ENCODE measurements at regions not wholly inside any gene's neighbourhood (a gene's known extent, or its start where the extent isn't known, plus 50 kb on each side); places are given as distances from the start of the nearest gene placed in this dataset.

- DNase-seq = no peak
- Histone ChIP-seq H3K36me3 (ENCODE audit: control insufficient read depth in 3 of 3, insufficient read depth in 2 of 3, low read depth in 1 of 3, low read length in 3 of 3) (no peaks in the 10 kb centered on the region), H3K4me3 (ENCODE audit: low read depth in 1 of 3, low read length in 3 of 3) (no peak overlapping the region), H3K9me3 (ENCODE audit: control insufficient read depth in 2 of 2, insufficient read depth in 1 of 2, low read depth in 1 of 2, low read length in 1 of 2) (peaks cover 0 to 5% of the 10 kb centered on the region in 2 donors), H3K27me3 (ENCODE audit: control insufficient read depth in 3 of 3, insufficient read depth in 3 of 3, low read length in 3 of 3) (peaks cover 0 to 5% (median 0%) of the 10 kb centered on the region in 3 donors), H3K4me1 (ENCODE audit: control insufficient read depth in 3 of 3, insufficient read depth in 2 of 3, low read depth in 1 of 3, low read length in 2 of 3) (no peaks in the 10 kb centered on the region), H3K27ac (ENCODE audit: low read depth in 1 of 3, low read length in 2 of 3) (no peak overlapping the region)
- no peak for FAIRE-seq
- 67 to 79% (median 74%) methylated on average over 2 of the region's 2 CpGs for WGBS, 3 donors
Observed at GRCh38 chr15:69888406-69888805, 209.3 kb downstream of the TLE3 start.

GRCh38 chr15:69891070-69891536 is 206.6 kb downstream of the TLE3 start:
- Histone ChIP-seq H3K4me3 (ENCODE audit: low read depth in 1 of 3, low read length in 3 of 3) (no peak overlapping the region), H3K27me3 (ENCODE audit: control insufficient read depth in 3 of 3, insufficient read depth in 3 of 3, low read length in 3 of 3) (peaks cover 0 to 9% (median 2%) of the 10 kb centered on the region in 3 donors), H3K9me3 (ENCODE audit: control insufficient read depth in 2 of 2, insufficient read depth in 1 of 2, low read depth in 1 of 2, low read length in 1 of 2) (peaks cover 0 to 5% of the 10 kb centered on the region in 2 donors), H3K36me3 (ENCODE audit: control insufficient read depth in 3 of 3, insufficient read depth in 2 of 3, low read depth in 1 of 3, low read length in 3 of 3) (no peaks in the 10 kb centered on the region), H3K4me1 (ENCODE audit: control insufficient read depth in 3 of 3, insufficient read depth in 2 of 3, low read depth in 1 of 3, low read length in 2 of 3) (no peaks in the 10 kb centered on the region), H3K27ac (ENCODE audit: low read depth in 1 of 3, low read length in 2 of 3) (no peak overlapping the region)
- DNase-seq (no peak), FAIRE-seq (no peak)
- 85 to 94% (median 90%) methylated on average over 5 of the region's 5 CpGs for WGBS, 3 donors

- WGBS, 3 donors = 70 to 85% (median 76%) methylated on average over 7 of the region's 7 CpGs
- FAIRE-seq (no peak), DNase-seq (no peak)
- H3K27ac ChIP-seq (ENCODE audit: low read depth in 1 of 3, low read length in 2 of 3) = no peak overlapping the region
- no peak overlapping the region for H3K4me3 ChIP-seq (ENCODE audit: low read depth in 1 of 3, low read length in 3 of 3)
- H3K36me3 ChIP-seq (ENCODE audit: control insufficient read depth in 3 of 3, insufficient read depth in 2 of 3, low read depth in 1 of 3, low read length in 3 of 3) = no peaks in the 10 kb centered on the region
- peaks cover 0 to 12% (median 2%) of the 10 kb centered on the region in 3 donors for H3K27me3 ChIP-seq (ENCODE audit: control insufficient read depth in 3 of 3, insufficient read depth in 3 of 3, low read length in 3 of 3)
- peaks cover 0 to 5% of the 10 kb centered on the region in 2 donors for H3K9me3 ChIP-seq (ENCODE audit: control insufficient read depth in 2 of 2, insufficient read depth in 1 of 2, low read depth in 1 of 2, low read length in 1 of 2)
- H3K4me1 ChIP-seq (ENCODE audit: control insufficient read depth in 3 of 3, insufficient read depth in 2 of 3, low read depth in 1 of 3, low read length in 2 of 3) = no peaks in the 10 kb centered on the region
Observed at GRCh38 chr15:69891606-69892005, 206.1 kb downstream of the TLE3 start.

- FAIRE-seq (no peak), DNase-seq (no peak)
- no peak overlapping the region for H3K4me3 ChIP-seq (ENCODE audit: low read depth in 1 of 3, low read length in 3 of 3)
- H3K27me3 ChIP-seq (ENCODE audit: control insufficient read depth in 3 of 3, insufficient read depth in 3 of 3, low read length in 3 of 3) = peaks cover 0 to 12% (median 3%) of the 10 kb centered on the region in 3 donors
- H3K27ac ChIP-seq (ENCODE audit: low read depth in 1 of 3, low read length in 2 of 3) = no peak overlapping the region
- H3K9me3 ChIP-seq (ENCODE audit: control insufficient read depth in 2 of 2, insufficient read depth in 1 of 2, low read depth in 1 of 2, low read length in 1 of 2) = peaks cover 0 to 5% of the 10 kb centered on the region in 2 donors
- WGBS, 3 donors = 61 to 74% (median 65%) methylated on average over 4 of the region's 4 CpGs
- no peaks in the 10 kb centered on the region for H3K36me3 ChIP-seq (ENCODE audit: control insufficient read depth in 3 of 3, insufficient read depth in 2 of 3, low read depth in 1 of 3, low read length in 3 of 3)
- H3K4me1 ChIP-seq (ENCODE audit: control insufficient read depth in 3 of 3, insufficient read depth in 2 of 3, low read depth in 1 of 3, low read length in 2 of 3) = no peaks in the 10 kb centered on the region
Observed at GRCh38 chr15:69892351-69892750, 205.4 kb downstream of the TLE3 start.

GRCh38 chr15:69893086-69893485 is 204.6 kb downstream of the TLE3 start:
- no peaks in the 10 kb centered on the region for H3K36me3 ChIP-seq (ENCODE audit: control insufficient read depth in 3 of 3, insufficient read depth in 2 of 3, low read depth in 1 of 3, low read length in 3 of 3)
- WGBS, 3 donors = 52 to 59% (median 54%) methylated on average over 2 of the region's 2 CpGs
- FAIRE-seq (no peak), DNase-seq (no peak)
- H3K4me3 ChIP-seq (ENCODE audit: low read depth in 1 of 3, low read length in 3 of 3) = no peak overlapping the region
- H3K27ac ChIP-seq (ENCODE audit: low read depth in 1 of 3, low read length in 2 of 3) = no peak overlapping the region
- H3K9me3 ChIP-seq (ENCODE audit: control insufficient read depth in 2 of 2, insufficient read depth in 1 of 2, low read depth in 1 of 2, low read length in 1 of 2) = peaks cover 0 to 5% of the 10 kb centered on the region in 2 donors
- H3K4me1 ChIP-seq (ENCODE audit: control insufficient read depth in 3 of 3, insufficient read depth in 2 of 3, low read depth in 1 of 3, low read length in 2 of 3) = no peaks in the 10 kb centered on the region
- peaks cover 0 to 12% (median 5%) of the 10 kb centered on the region in 3 donors for H3K27me3 ChIP-seq (ENCODE audit: control insufficient read depth in 3 of 3, insufficient read depth in 3 of 3, low read length in 3 of 3)

- H3K4me1 ChIP-seq (ENCODE audit: control insufficient read depth in 3 of 3, insufficient read depth in 2 of 3, low read depth in 1 of 3, low read length in 2 of 3) = no peaks in the 10 kb centered on the region
- H3K27me3 ChIP-seq (ENCODE audit: control insufficient read depth in 3 of 3, insufficient read depth in 3 of 3, low read length in 3 of 3) = peaks cover 0 to 12% (median 5%) of the 10 kb centered on the region in 3 donors
- H3K36me3 ChIP-seq (ENCODE audit: control insufficient read depth in 3 of 3, insufficient read depth in 2 of 3, low read depth in 1 of 3, low read length in 3 of 3) = no peaks in the 10 kb centered on the region
- DNase-seq (no peak), FAIRE-seq (no peak)
- WGBS, 3 donors = 38 to 50% (median 47%) methylated on average over 2 of the region's 2 CpGs
- H3K4me3 ChIP-seq (ENCODE audit: low read depth in 1 of 3, low read length in 3 of 3) = no peak overlapping the region
- H3K9me3 ChIP-seq (ENCODE audit: control insufficient read depth in 2 of 2, insufficient read depth in 1 of 2, low read depth in 1 of 2, low read length in 1 of 2) = peaks cover 0 to 5% of the 10 kb centered on the region in 2 donors
- no peak overlapping the region for H3K27ac ChIP-seq (ENCODE audit: low read depth in 1 of 3, low read length in 2 of 3)
Observed at GRCh38 chr15:69893863-69894262, 203.9 kb downstream of the TLE3 start.

GRCh38 chr15:69895202-69895601 is 202.5 kb downstream of the TLE3 start:
- FAIRE-seq (no peak), DNase-seq (no peak)
- H3K27ac ChIP-seq (ENCODE audit: low read depth in 1 of 3, low read length in 2 of 3) = no peak overlapping the region
- H3K27me3 ChIP-seq (ENCODE audit: control insufficient read depth in 3 of 3, insufficient read depth in 3 of 3, low read length in 3 of 3) = peaks cover 0 to 12% (median 6%) of the 10 kb centered on the region in 3 donors
- WGBS, 3 donors = 76 to 82% (median 78%) methylated on average over 2 of the region's 2 CpGs
- peaks cover 0 to 5% of the 10 kb centered on the region in 2 donors for H3K9me3 ChIP-seq (ENCODE audit: control insufficient read depth in 2 of 2, insufficient read depth in 1 of 2, low read depth in 1 of 2, low read length in 1 of 2)
- H3K4me3 ChIP-seq (ENCODE audit: low read depth in 1 of 3, low read length in 3 of 3) = no peak overlapping the region
- H3K36me3 ChIP-seq (ENCODE audit: control insufficient read depth in 3 of 3, insufficient read depth in 2 of 3, low read depth in 1 of 3, low read length in 3 of 3) = no peaks in the 10 kb centered on the region
- H3K4me1 ChIP-seq (ENCODE audit: control insufficient read depth in 3 of 3, insufficient read depth in 2 of 3, low read depth in 1 of 3, low read length in 2 of 3) = no peaks in the 10 kb centered on the region

- Histone ChIP-seq H3K4me3 (ENCODE audit: low read depth in 1 of 3, low read length in 3 of 3) (no peak overlapping the region), H3K27ac (ENCODE audit: low read depth in 1 of 3, low read length in 2 of 3) (no peak overlapping the region), H3K9me3 (ENCODE audit: control insufficient read depth in 2 of 2, insufficient read depth in 1 of 2, low read depth in 1 of 2, low read length in 1 of 2) (no peaks in the 10 kb centered on the region), H3K4me1 (ENCODE audit: control insufficient read depth in 3 of 3, insufficient read depth in 2 of 3, low read depth in 1 of 3, low read length in 2 of 3) (no peaks in the 10 kb centered on the region), H3K27me3 (ENCODE audit: control insufficient read depth in 3 of 3, insufficient read depth in 3 of 3, low read length in 3 of 3) (peaks cover 0 to 12% (median 7%) of the 10 kb centered on the region in 3 donors), H3K36me3 (ENCODE audit: control insufficient read depth in 3 of 3, insufficient read depth in 2 of 3, low read depth in 1 of 3, low read length in 3 of 3) (no peaks in the 10 kb centered on the region)
- DNase-seq (no peak), FAIRE-seq (no peak)
Observed at GRCh38 chr15:69896606-69897005, 201.1 kb downstream of the TLE3 start.

GRCh38 chr15:69897061-69897460 is 200.7 kb downstream of the TLE3 start:
- WGBS, 3 donors = 85 to 99% (median 85%) methylated on average over 4 of the region's 4 CpGs
- no peak for DNase-seq
- Histone ChIP-seq H3K4me3 (ENCODE audit: low read depth in 1 of 3, low read length in 3 of 3) (no peak overlapping the region), H3K27ac (ENCODE audit: low read depth in 1 of 3, low read length in 2 of 3) (no peak overlapping the region), H3K36me3 (ENCODE audit: control insufficient read depth in 3 of 3, insufficient read depth in 2 of 3, low read depth in 1 of 3, low read length in 3 of 3) (no peaks in the 10 kb centered on the region), H3K27me3 (ENCODE audit: control insufficient read depth in 3 of 3, insufficient read depth in 3 of 3, low read length in 3 of 3) (peaks cover 0 to 12% (median 7%) of the 10 kb centered on the region in 3 donors), H3K9me3 (ENCODE audit: control insufficient read depth in 2 of 2, insufficient read depth in 1 of 2, low read depth in 1 of 2, low read length in 1 of 2) (no peaks in the 10 kb centered on the region), H3K4me1 (ENCODE audit: control insufficient read depth in 3 of 3, insufficient read depth in 2 of 3, low read depth in 1 of 3, low read length in 2 of 3) (no peaks in the 10 kb centered on the region)
- no peak for FAIRE-seq

All from small intestine (tissue), 7 donors.